ENCODE measurements at regions not wholly inside any gene's neighbourhood (a gene's known extent, or its start where the extent isn't known, plus 50 kb on each side); places are given as distances from the start of the nearest gene placed in this dataset.

DNA sequence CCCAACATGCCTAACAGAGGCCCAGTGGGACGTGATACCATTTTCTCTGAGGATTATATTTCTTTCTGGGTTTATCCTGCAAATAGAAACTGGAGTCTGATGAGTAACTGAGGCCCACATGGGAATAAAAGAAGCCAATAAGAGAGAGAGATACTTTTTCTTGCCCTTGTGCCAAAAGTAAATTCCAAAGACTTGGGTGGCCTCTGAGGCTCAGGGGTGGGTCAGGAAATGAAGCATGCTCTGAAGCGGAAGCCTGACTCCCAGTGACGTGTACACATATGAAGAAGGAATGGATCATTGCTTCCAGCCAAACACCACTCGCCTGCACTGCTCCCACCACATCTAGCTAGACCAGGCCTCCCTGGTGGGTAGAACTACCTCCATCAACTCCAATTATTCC is 273.6 kb upstream of the NCKAP5 start:
- Histone ChIP-seq H3K9ac (ENCODE audit: low read depth, low read length, poor library complexity, severe bottlenecking) (no peak overlapping the region), H3K4me3 (ENCODE audit: low read length, poor library complexity, severe bottlenecking) (no peak overlapping the region), H3K9me2 (replicated peaks; ENCODE audit: low read depth, low read length) (no peaks in the 10 kb centered on the region), H3K4me1 (ENCODE audit: insufficient read depth, low read length, poor library complexity, severe bottlenecking) (no peaks in the 10 kb centered on the region), H3K9me3 (ENCODE audit: insufficient read depth, low read depth, low read length) (no peaks in the 10 kb centered on the region), H2AFZ (ENCODE audit: low read length) (no peak overlapping the region), H3F3A (ENCODE audit: low read depth) (no peaks in the 10 kb centered on the region), H3K4me2 (ENCODE audit: low read depth, low read length, poor library complexity, severe bottlenecking) (no peak overlapping the region), H3K36me3 (ENCODE audit: insufficient read depth, low read length) (no peaks in the 10 kb centered on the region), H4K20me1 (ENCODE audit: insufficient read depth, low read length, poor library complexity, severe bottlenecking) (no peaks in the 10 kb centered on the region), H3K79me2 (ENCODE audit: insufficient read depth, low read length) (no peaks in the 10 kb centered on the region), H3K27me3 (ENCODE audit: insufficient read depth, low read length, poor library complexity, severe bottlenecking) (no peaks in the 10 kb centered on the region)
- TF ChIP-seq EZH2phosphoT487 (IDR thresholded peaks at IDR 0.05; ENCODE audit: borderline replicate concordance): no peak
- TF ChIP-seq, protein P1, sequence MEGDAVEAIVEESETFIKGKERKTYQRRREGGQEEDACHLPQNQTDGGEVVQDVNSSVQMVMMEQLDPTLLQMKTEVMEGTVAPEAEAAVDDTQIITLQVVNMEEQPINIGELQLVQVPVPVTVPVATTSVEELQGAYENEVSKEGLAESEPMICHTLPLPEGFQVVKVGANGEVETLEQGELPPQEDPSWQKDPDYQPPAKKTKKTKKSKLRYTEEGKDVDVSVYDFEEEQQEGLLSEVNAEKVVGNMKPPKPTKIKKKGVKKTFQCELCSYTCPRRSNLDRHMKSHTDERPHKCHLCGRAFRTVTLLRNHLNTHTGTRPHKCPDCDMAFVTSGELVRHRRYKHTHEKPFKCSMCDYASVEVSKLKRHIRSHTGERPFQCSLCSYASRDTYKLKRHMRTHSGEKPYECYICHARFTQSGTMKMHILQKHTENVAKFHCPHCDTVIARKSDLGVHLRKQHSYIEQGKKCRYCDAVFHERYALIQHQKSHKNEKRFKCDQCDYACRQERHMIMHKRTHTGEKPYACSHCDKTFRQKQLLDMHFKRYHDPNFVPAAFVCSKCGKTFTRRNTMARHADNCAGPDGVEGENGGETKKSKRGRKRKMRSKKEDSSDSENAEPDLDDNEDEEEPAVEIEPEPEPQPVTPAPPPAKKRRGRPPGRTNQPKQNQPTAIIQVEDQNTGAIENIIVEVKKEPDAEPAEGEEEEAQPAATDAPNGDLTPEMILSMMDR (conservative IDR thresholded peaks at IDR 0.05; ENCODE audit: low read length): no peak

DNA sequence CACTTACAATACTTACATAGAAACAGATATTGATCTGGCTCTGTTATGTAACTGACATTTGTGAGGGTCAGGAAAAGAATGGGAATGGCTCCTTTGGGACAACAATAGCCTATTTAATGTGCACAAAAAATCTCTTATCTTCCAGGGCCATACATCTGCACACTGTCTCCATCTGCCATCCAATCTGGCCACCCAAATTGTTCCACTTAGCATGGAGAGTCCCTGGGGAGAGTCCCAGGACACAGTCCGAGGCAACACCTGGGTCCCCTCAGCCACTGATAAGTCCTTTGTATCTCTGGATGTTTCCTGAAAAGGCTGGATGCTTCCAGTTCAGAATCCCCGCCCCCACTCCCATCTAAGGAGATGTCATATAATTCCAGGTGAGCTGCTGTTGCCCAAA is 274.2 kb upstream of the NCKAP5 start:
- no peaks in the 10 kb centered on the region for H3K4me1 ChIP-seq (ENCODE audit: insufficient read depth, low read length, poor library complexity, severe bottlenecking)
- no peak overlapping the region for H3K9ac ChIP-seq (ENCODE audit: low read depth, low read length, poor library complexity, severe bottlenecking)
- TF ChIP-seq EZH2phosphoT487 (IDR thresholded peaks at IDR 0.05; ENCODE audit: borderline replicate concordance): no peak
- TF ChIP-seq, protein P1 (conservative IDR thresholded peaks at IDR 0.05; ENCODE audit: low read length): no peak
- no peak overlapping the region for H2AFZ ChIP-seq (ENCODE audit: low read length)
- H3K27me3 ChIP-seq (ENCODE audit: insufficient read depth, low read length, poor library complexity, severe bottlenecking): no peaks in the 10 kb centered on the region
- H3F3A ChIP-seq (ENCODE audit: low read depth): no peaks in the 10 kb centered on the region
- no peak overlapping the region for H3K4me3 ChIP-seq (ENCODE audit: low read length, poor library complexity, severe bottlenecking)
- no peak overlapping the region for H3K4me2 ChIP-seq (ENCODE audit: low read depth, low read length, poor library complexity, severe bottlenecking)
- H4K20me1 ChIP-seq (ENCODE audit: insufficient read depth, low read length, poor library complexity, severe bottlenecking): no peaks in the 10 kb centered on the region
- no peaks in the 10 kb centered on the region for H3K9me2 ChIP-seq (replicated peaks; ENCODE audit: low read depth, low read length)
- H3K79me2 ChIP-seq (ENCODE audit: insufficient read depth, low read length): no peaks in the 10 kb centered on the region
- H3K9me3 ChIP-seq (ENCODE audit: insufficient read depth, low read depth, low read length): no peaks in the 10 kb centered on the region
- no peaks in the 10 kb centered on the region for H3K36me3 ChIP-seq (ENCODE audit: insufficient read depth, low read length)

DNA sequence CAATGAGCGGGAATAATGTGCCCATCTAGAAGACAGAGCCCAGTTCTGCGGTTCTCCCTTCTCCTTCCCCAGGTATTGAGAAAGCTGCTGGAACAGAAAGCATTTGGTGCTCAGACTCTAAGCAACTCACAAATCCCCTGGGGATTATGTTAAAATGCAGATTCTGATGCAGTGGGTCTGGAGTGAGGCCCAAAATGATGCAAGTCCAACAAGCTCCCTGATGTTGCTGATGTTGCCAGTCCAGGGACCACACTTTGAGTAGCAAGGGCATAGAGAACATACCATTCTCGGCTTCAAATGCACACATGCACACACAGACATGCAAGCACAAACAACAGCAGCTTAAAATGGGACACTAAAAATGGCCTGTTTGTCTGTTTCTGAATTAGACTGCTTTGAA is 274.8 kb upstream of the NCKAP5 start:
- Histone ChIP-seq H4K20me1 (ENCODE audit: insufficient read depth, low read length, poor library complexity, severe bottlenecking) (no peaks in the 10 kb centered on the region), H2AFZ (ENCODE audit: low read length) (no peak overlapping the region), H3K27me3 (ENCODE audit: insufficient read depth, low read length, poor library complexity, severe bottlenecking) (no peaks in the 10 kb centered on the region), H3K9me3 (ENCODE audit: insufficient read depth, low read depth, low read length) (no peaks in the 10 kb centered on the region), H3K36me3 (ENCODE audit: insufficient read depth, low read length) (no peaks in the 10 kb centered on the region), H3K9ac (ENCODE audit: low read depth, low read length, poor library complexity, severe bottlenecking) (no peak overlapping the region), H3K4me3 (ENCODE audit: low read length, poor library complexity, severe bottlenecking) (no peak overlapping the region), H3K4me2 (ENCODE audit: low read depth, low read length, poor library complexity, severe bottlenecking) (no peak overlapping the region), H3F3A (ENCODE audit: low read depth) (no peaks in the 10 kb centered on the region), H3K9me2 (replicated peaks; ENCODE audit: low read depth, low read length) (no peaks in the 10 kb centered on the region), H3K4me1 (ENCODE audit: insufficient read depth, low read length, poor library complexity, severe bottlenecking) (no peaks in the 10 kb centered on the region), H3K79me2 (ENCODE audit: insufficient read depth, low read length) (no peaks in the 10 kb centered on the region)
- TF ChIP-seq, protein P1 (conservative IDR thresholded peaks at IDR 0.05; ENCODE audit: low read length): no peak
- no peak for TF ChIP-seq EZH2phosphoT487 (IDR thresholded peaks at IDR 0.05; ENCODE audit: borderline replicate concordance)

All from Loucy (cell line).